CD8-positive, alpha-beta memory T cell (primary cell): ENCODE measurements at regions not wholly inside any gene's neighbourhood (a gene's known extent, or its start where the extent isn't known, plus 50 kb on each side); places are given as distances from the start of the nearest gene placed in this dataset.

Experiments
- CTCF ChIA-PET: fragments of 350-600 bp; sonication (Branson Sonifier 250); formaldehyde crosslinking; loops from one replicate; lab custom pipeline; 2021; ENCODE audit warnings: antibody characterized with exemption; lab: Charles Lee
- POLR2A ChIA-PET: fragments of 350-600 bp; sonication (Branson Sonifier 250); formaldehyde crosslinking; loops from one replicate; lab custom pipeline; 2021; ENCODE audit warnings: antibody characterized with exemption; lab: Charles Lee
- DNase-seq, 5 donors: peaks; one replicate each; pipeline versions ENCODE4 v3.0.0 to v3.0.0-alpha.2; 2020 to 2022; ENCODE audit warnings: mixed read lengths in 1 of 5
- H3K27ac ChIP-seq: one replicate; pipeline ENCODE4 v1.7.0; 2013; ENCODE audit warnings: low read depth, mild to moderate bottlenecking, low read length, moderate library complexity
- H3K27me3 ChIP-seq: 2 replicates; pipeline ENCODE4 v1.7.0; 2013; ENCODE audit warnings: low read length, mild to moderate bottlenecking; ENCODE audit not compliant: insufficient read depth, poor library complexity, severe bottlenecking
- H3K36me3 ChIP-seq: 2 replicates; pipeline ENCODE4 v1.7.0; 2013; ENCODE audit warnings: mild to moderate bottlenecking, low read length, moderate library complexity; ENCODE audit not compliant: insufficient read depth
- H3K4me1 ChIP-seq: 2 replicates; pipeline ENCODE4 v1.7.0; 2013; ENCODE audit warnings: mild to moderate bottlenecking, low read length, moderate library complexity; ENCODE audit not compliant: insufficient read depth
- H3K4me3 ChIP-seq: 2 replicates; pipeline ENCODE4 v1.7.0; 2013; ENCODE audit warnings: mild to moderate bottlenecking, low read length
- H3K9me3 ChIP-seq: 2 replicates; pipeline ENCODE4 v1.7.0; 2013; ENCODE audit warnings: mild to moderate bottlenecking, low read length
- H3K27ac Mint-ChIP-seq, 8 donors: one replicate each; pipeline ENCODE4 v1.8.0; 2020 to 2021; ENCODE audit warnings: mixed read lengths in 8 of 8, mild to moderate bottlenecking in 6 of 8, inconsistent platforms in 3 of 8, moderate library complexity in 3 of 8
- H3K27me3 Mint-ChIP-seq, 2 donors: one replicate each; pipeline ENCODE4 v1.8.0; 2020 to 2021; ENCODE audit warnings: mixed read lengths in 2 of 2, mild to moderate bottlenecking in 1 of 2, moderate library complexity in 1 of 2
- H3K36me3 Mint-ChIP-seq, 3 donors: one replicate each; pipeline ENCODE4 v1.8.0; 2020 to 2021; ENCODE audit warnings: mixed read lengths in 3 of 3, inconsistent platforms in 1 of 3, mild to moderate bottlenecking in 1 of 3
- H3K4me1 Mint-ChIP-seq, 3 donors: one replicate each; pipeline ENCODE4 v1.8.0; 2020 to 2021; ENCODE audit warnings: mixed read lengths in 3 of 3, inconsistent platforms in 1 of 3, mild to moderate bottlenecking in 1 of 3
- H3K4me3 Mint-ChIP-seq, 7 donors: one replicate each; pipeline ENCODE4 v1.8.0; 2020 to 2021; ENCODE audit warnings: mixed read lengths in 7 of 7, mild to moderate bottlenecking in 6 of 7, moderate library complexity in 4 of 7, inconsistent platforms in 2 of 7
- H3K9me3 Mint-ChIP-seq, 5 donors: one replicate each; pipeline ENCODE4 v1.8.0; 2020 to 2022; ENCODE audit warnings: mixed read lengths in 5 of 5, mild to moderate bottlenecking in 3 of 5, moderate library complexity in 2 of 5, inconsistent platforms in 1 of 5

DNA sequence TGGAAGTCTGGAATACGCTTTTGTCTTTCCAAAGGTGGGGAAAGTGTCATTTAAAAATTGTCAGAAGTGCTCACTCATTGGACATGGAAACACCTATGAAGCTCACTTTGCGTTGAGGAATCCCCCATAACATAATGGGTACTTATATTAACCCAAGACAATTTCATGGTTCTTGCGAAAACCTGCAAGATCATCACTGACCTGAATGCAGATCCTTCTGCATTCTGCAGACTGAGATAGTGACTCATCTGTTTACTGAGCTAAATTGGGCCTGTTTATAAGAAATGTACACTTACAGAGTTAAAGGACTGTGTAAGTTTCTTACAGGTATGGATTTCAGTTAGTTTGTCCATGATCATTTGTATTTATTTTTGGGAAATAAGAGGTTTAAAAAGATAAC lies 153.0 kb downstream of the HMHB1 start:
- Mint-ChIP-seq H3K27ac (no peak overlapping the region), H3K9me3 (no peaks in the 10 kb centered on the region)
- POLR2A ChIA-PET, result no interaction called here

GRCh38 chr5:143966280-143966679 lies 154.3 kb downstream of the HMHB1 start:
- H3K27me3 Mint-ChIP-seq, result peaks cover 1 to 26% of the 10 kb centered on the region in 2 donors
- no peak overlapping the region for H3K27ac Mint-ChIP-seq
- no peak for DNase-seq
- no peak overlapping the region for H3K4me3 Mint-ChIP-seq
- H3K4me1 Mint-ChIP-seq, result no peaks in the 10 kb centered on the region
- H3K27ac ChIP-seq, result no peak overlapping the region
- H3K9me3 Mint-ChIP-seq, result no peaks in the 10 kb centered on the region
- ChIA-PET CTCF (no interaction called here), POLR2A (no interaction called here)
- no peaks in the 10 kb centered on the region for H3K4me1 ChIP-seq
- no peaks in the 10 kb centered on the region for H3K36me3 Mint-ChIP-seq
- H3K4me3 ChIP-seq, result no peak overlapping the region
- H3K27me3 ChIP-seq, result no peaks in the 10 kb centered on the region
- no peaks in the 10 kb centered on the region for H3K36me3 ChIP-seq
- no peaks in the 10 kb centered on the region for H3K9me3 ChIP-seq

More for the DNA sequence above, 153.0 kb downstream of the HMHB1 start:
- Histone ChIP-seq H3K27me3 (no peaks in the 10 kb centered on the region), H3K27ac (no peak overlapping the region), H3K4me3 (no peak overlapping the region), H3K9me3 (no peaks in the 10 kb centered on the region), H3K4me1 (no peaks in the 10 kb centered on the region), H3K36me3 (no peaks in the 10 kb centered on the region)
- Mint-ChIP-seq H3K4me3 (no peak overlapping the region), H3K27me3 (peaks cover 1 to 19% of the 10 kb centered on the region in 2 donors), H3K4me1 (no peaks in the 10 kb centered on the region), H3K36me3 (no peaks in the 10 kb centered on the region)
- CTCF ChIA-PET, result no interaction called here
- DNase-seq, result no peak

GRCh38 chr5:143968071-143968878 lies 156.3 kb downstream of the HMHB1 start:
- no peaks in the 10 kb centered on the region for H3K4me1 ChIP-seq
- H3K27ac Mint-ChIP-seq, result no peak overlapping the region
- CTCF ChIA-PET, result no interaction called here
- no peak overlapping the region for H3K4me3 ChIP-seq
- peaks cover 5 to 37% of the 10 kb centered on the region in 2 donors for H3K27me3 Mint-ChIP-seq
- H3K4me3 Mint-ChIP-seq, result no peak overlapping the region
- DNase-seq, result no peak
- no peak overlapping the region for H3K27ac ChIP-seq
- no peaks in the 10 kb centered on the region for H3K36me3 ChIP-seq
- no peaks in the 10 kb centered on the region for H3K9me3 ChIP-seq
- no peaks in the 10 kb centered on the region for H3K36me3 Mint-ChIP-seq
- no peaks in the 10 kb centered on the region for H3K27me3 ChIP-seq
- H3K4me1 Mint-ChIP-seq, result no peaks in the 10 kb centered on the region
- POLR2A ChIA-PET, result no interaction called here
- no peaks in the 10 kb centered on the region for H3K9me3 Mint-ChIP-seq

DNA sequence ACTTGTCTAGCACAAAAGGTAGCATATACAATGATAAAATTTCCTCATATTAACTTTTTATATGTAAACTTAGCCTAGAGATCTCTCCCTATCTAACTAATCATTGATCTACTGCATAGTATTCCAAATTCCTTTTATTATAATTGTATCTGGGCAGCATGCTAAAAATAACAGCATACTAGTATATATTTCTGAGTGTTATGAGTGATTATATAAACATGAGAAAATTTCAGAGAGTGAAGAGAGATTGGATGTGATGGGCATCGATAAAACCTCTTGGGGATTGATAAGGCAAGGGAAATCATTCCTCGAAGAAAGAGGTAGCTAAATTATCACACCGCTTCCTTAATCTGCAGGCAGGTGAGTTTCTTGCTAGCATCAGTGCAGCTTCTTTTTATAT lies 158.2 kb downstream of the HMHB1 start:
- H3K4me1 ChIP-seq, result no peaks in the 10 kb centered on the region
- CTCF ChIA-PET, result no interaction called here
- no peak overlapping the region for H3K27ac Mint-ChIP-seq

DNA sequence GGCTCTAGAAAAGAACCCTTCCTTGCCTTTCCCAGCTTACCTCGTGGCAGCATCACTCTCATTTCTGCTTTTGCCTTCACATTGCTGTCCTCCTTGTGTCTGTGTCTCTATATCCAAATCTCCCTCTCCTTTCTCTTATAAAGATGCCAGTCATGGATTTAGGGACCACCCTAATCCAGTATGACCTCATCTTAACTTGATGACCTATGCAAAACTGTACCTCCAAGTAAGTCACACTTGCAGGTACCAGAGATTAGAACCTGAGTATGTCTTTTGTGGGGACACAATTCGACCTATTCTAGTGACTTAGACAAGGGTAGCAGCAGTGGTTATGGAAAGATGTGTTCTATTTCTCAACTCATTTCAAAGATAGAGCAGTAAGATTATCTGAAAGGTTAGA lies 160.1 kb downstream of the HMHB1 start:
- Histone ChIP-seq H3K4me1 (no peaks in the 10 kb centered on the region), H3K27ac (no peak overlapping the region), H3K9me3 (no peaks in the 10 kb centered on the region), H3K36me3 (no peaks in the 10 kb centered on the region), H3K4me3 (no peak overlapping the region), H3K27me3 (no peaks in the 10 kb centered on the region)
- Mint-ChIP-seq H3K9me3 (no peaks in the 10 kb centered on the region), H3K27ac (no peak overlapping the region), H3K4me3 (no peak overlapping the region), H3K36me3 (no peaks in the 10 kb centered on the region), H3K4me1 (no peaks in the 10 kb centered on the region), H3K27me3 (peaks cover 5 to 46% of the 10 kb centered on the region in 2 donors)
- POLR2A ChIA-PET, result no interaction called here
- CTCF ChIA-PET, result no interaction called here
- DNase-seq, result no peak

More for the DNA sequence above, 158.2 kb downstream of the HMHB1 start:
- Histone ChIP-seq H3K4me3 (no peak overlapping the region), H3K9me3 (no peaks in the 10 kb centered on the region), H3K27me3 (no peaks in the 10 kb centered on the region), H3K36me3 (no peaks in the 10 kb centered on the region), H3K27ac (no peak overlapping the region)
- H3K9me3 Mint-ChIP-seq, result no peaks in the 10 kb centered on the region
- no peak overlapping the region for H3K4me3 Mint-ChIP-seq
- no peak for DNase-seq
- POLR2A ChIA-PET, result no interaction called here
- no peaks in the 10 kb centered on the region for H3K36me3 Mint-ChIP-seq
- H3K27me3 Mint-ChIP-seq, result peaks cover 5 to 46% of the 10 kb centered on the region in 2 donors
- H3K4me1 Mint-ChIP-seq, result no peaks in the 10 kb centered on the region

GRCh38 chr5:143976055-143976454 lies 164.1 kb downstream of the HMHB1 start:
- Histone ChIP-seq H3K9me3 (no peaks in the 10 kb centered on the region), H3K27ac (no peak overlapping the region), H3K27me3 (no peaks in the 10 kb centered on the region), H3K4me3 (no peak overlapping the region), H3K36me3 (no peaks in the 10 kb centered on the region), H3K4me1 (no peaks in the 10 kb centered on the region)
- POLR2A ChIA-PET, result no interaction called here
- no peak for DNase-seq
- no peaks in the 10 kb centered on the region for H3K9me3 Mint-ChIP-seq
- no peak overlapping the region for H3K27ac Mint-ChIP-seq
- CTCF ChIA-PET, result no interaction called here
- no peaks in the 10 kb centered on the region for H3K36me3 Mint-ChIP-seq
- H3K27me3 Mint-ChIP-seq, result peaks cover 4 to 23% of the 10 kb centered on the region in 2 donors
- H3K4me1 Mint-ChIP-seq, result no peaks in the 10 kb centered on the region
- no peak overlapping the region for H3K4me3 Mint-ChIP-seq

DNA sequence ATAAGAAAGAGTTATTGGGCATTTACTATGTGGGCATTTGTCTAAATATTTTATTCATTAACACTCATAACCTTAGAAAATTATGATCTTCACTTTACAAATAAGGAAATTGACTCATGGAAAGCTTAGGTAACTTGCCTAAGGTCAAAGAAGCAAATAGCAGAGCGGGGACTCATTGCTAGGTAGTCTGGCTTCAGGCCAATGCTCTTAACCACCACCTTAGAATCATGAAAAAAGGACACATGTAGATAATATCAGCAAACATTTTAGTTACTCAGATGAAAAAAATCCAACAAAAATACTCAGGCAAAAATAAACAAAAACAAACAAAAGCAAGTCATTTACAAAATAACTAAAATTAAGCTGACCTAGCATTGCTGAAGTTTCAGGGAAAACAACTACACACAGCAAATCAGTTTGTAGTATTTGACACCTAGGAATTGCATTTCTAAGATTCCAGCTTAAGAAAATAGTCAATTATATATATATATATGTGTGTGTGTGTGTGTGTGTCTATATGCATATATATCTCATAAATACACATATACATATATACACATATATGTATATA lies 166.0 kb downstream of the HMHB1 start:
- H3K27me3 Mint-ChIP-seq, result peaks cover 0 to 9% of the 10 kb centered on the region in 2 donors
- ChIA-PET CTCF (no interaction called here), POLR2A (no interaction called here)
- no peaks in the 10 kb centered on the region for H3K9me3 Mint-ChIP-seq
- H3K4me1 Mint-ChIP-seq, result no peaks in the 10 kb centered on the region
- H3K4me3 ChIP-seq, result no peak overlapping the region
- no peaks in the 10 kb centered on the region for H3K36me3 ChIP-seq
- no peaks in the 10 kb centered on the region for H3K36me3 Mint-ChIP-seq
- no peaks in the 10 kb centered on the region for H3K9me3 ChIP-seq
- no peak overlapping the region for H3K4me3 Mint-ChIP-seq
- no peak overlapping the region for H3K27ac Mint-ChIP-seq
- H3K4me1 ChIP-seq, result no peaks in the 10 kb centered on the region
- H3K27me3 ChIP-seq, result no peaks in the 10 kb centered on the region
- no peak for DNase-seq
- no peak overlapping the region for H3K27ac ChIP-seq

DNA sequence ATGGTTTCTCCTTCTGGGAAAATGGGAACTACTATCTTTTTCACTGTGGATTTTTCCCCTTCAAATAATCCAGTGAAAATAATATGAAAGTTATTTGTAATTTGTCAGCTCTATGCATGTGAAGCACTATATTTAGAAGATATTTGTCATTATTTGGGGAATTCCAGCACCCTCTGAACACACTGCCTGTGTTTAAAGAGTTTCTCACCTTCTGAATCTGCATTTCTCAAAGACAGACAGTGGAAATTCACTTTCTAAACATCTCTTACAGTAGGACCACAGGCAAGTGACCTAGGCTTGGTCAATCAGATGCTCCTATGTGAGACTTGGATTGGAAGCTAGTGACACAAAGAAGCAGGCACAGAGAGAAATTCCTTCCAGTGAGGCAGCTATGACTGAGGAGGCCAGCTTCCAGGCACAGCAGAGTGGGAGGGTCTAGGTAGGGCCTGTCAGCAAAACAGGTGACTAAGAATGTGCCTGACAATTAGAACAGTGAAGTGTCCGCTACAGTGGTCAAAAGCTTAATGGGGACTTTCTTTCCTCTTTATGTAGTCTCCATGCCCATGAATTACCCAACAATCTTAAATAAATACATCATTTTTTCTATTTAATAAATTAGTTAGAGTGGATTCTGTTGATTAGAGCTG lies 167.2 kb downstream of the HMHB1 start:
- Mint-ChIP-seq H3K27ac (no peak overlapping the region), H3K36me3 (no peaks in the 10 kb centered on the region), H3K4me1 (no peaks in the 10 kb centered on the region), H3K4me3 (no peak overlapping the region), H3K9me3 (no peaks in the 10 kb centered on the region), H3K27me3 (peaks cover 0 to 3% of the 10 kb centered on the region in 2 donors)
- Histone ChIP-seq H3K27me3 (no peaks in the 10 kb centered on the region), H3K9me3 (no peaks in the 10 kb centered on the region), H3K36me3 (no peaks in the 10 kb centered on the region), H3K27ac (no peak overlapping the region), H3K4me1 (no peaks in the 10 kb centered on the region), H3K4me3 (no peak overlapping the region)
- ChIA-PET POLR2A (no interaction called here), CTCF (no interaction called here)
- DNase-seq, result no peak
